ENCODE measurements at regions not wholly inside any gene's neighbourhood (a gene's known extent, or its start where the extent isn't known, plus 50 kb on each side); places are given as distances from the start of the nearest gene placed in this dataset.

- Histone ChIP-seq H3K27ac (no peak overlapping the region), H3K27me3 (ENCODE audit: insufficient read depth, low read depth, severe bottlenecking) (no peaks in the 10 kb centered on the region), H3K9me3 (ENCODE audit: severe bottlenecking) (no peaks in the 10 kb centered on the region), H3K4me3 (ENCODE audit: low read depth, low read length) (no peak overlapping the region), H3K36me3 (no peaks in the 10 kb centered on the region)
- TF ChIP-seq CTCF (IDR thresholded peaks at IDR 0.05; ENCODE audit: low read depth, low read length): no peak
- no peak for DNase-seq
Measured at GRCh38 chr2:194925742-194926141, 731.3 kb upstream of the SLC39A10 start.

GRCh38 chr2:194917519-194917918 is 739.5 kb upstream of the SLC39A10 start:
- no peak overlapping the region for H3K27ac ChIP-seq
- no peaks in the 10 kb centered on the region for H3K9me3 ChIP-seq (ENCODE audit: severe bottlenecking)
- no peak for DNase-seq
- H3K27me3 ChIP-seq (ENCODE audit: insufficient read depth, low read depth, severe bottlenecking): no peaks in the 10 kb centered on the region
- H3K4me3 ChIP-seq (ENCODE audit: low read depth, low read length): no peak overlapping the region
- H3K36me3 ChIP-seq: no peaks in the 10 kb centered on the region
- TF ChIP-seq CTCF (IDR thresholded peaks at IDR 0.05; ENCODE audit: low read depth, low read length): no peak

GRCh38 chr2:194915485-194915884 is 741.5 kb upstream of the SLC39A10 start:
- Histone ChIP-seq H3K27ac (no peak overlapping the region), H3K9me3 (ENCODE audit: severe bottlenecking) (no peaks in the 10 kb centered on the region), H3K4me3 (ENCODE audit: low read depth, low read length) (no peak overlapping the region), H3K27me3 (ENCODE audit: insufficient read depth, low read depth, severe bottlenecking) (no peaks in the 10 kb centered on the region), H3K36me3 (no peaks in the 10 kb centered on the region)
- no peak for TF ChIP-seq CTCF (IDR thresholded peaks at IDR 0.05; ENCODE audit: low read depth, low read length)
- DNase-seq: no peak

- H3K27ac ChIP-seq: no peak overlapping the region
- H3K9me3 ChIP-seq (ENCODE audit: severe bottlenecking): no peaks in the 10 kb centered on the region
- H3K36me3 ChIP-seq: no peaks in the 10 kb centered on the region
- H3K4me3 ChIP-seq (ENCODE audit: low read depth, low read length): no peak overlapping the region
- no peaks in the 10 kb centered on the region for H3K27me3 ChIP-seq (ENCODE audit: insufficient read depth, low read depth, severe bottlenecking)
- TF ChIP-seq CTCF (IDR thresholded peaks at IDR 0.05; ENCODE audit: low read depth, low read length): no peak
- no peak for DNase-seq
Measured at GRCh38 chr2:194907569-194907968, 749.5 kb upstream of the SLC39A10 start.

- H3K27ac ChIP-seq: no peak overlapping the region
- no peaks in the 10 kb centered on the region for H3K9me3 ChIP-seq (ENCODE audit: severe bottlenecking)
- no peaks in the 10 kb centered on the region for H3K36me3 ChIP-seq
- no peak for TF ChIP-seq CTCF (IDR thresholded peaks at IDR 0.05; ENCODE audit: low read depth, low read length)
- H3K4me3 ChIP-seq (ENCODE audit: low read depth, low read length): no peak overlapping the region
- no peak for DNase-seq
- H3K27me3 ChIP-seq (ENCODE audit: insufficient read depth, low read depth, severe bottlenecking): no peaks in the 10 kb centered on the region
Measured at GRCh38 chr2:194896871-194897270, 760.2 kb upstream of the SLC39A10 start.

GRCh38 chr2:194883711-194884110 is 773.3 kb upstream of the SLC39A10 start:
- no peaks in the 10 kb centered on the region for H3K36me3 ChIP-seq
- no peak for DNase-seq
- no peak overlapping the region for H3K4me3 ChIP-seq (ENCODE audit: low read depth, low read length)
- TF ChIP-seq CTCF (IDR thresholded peaks at IDR 0.05; ENCODE audit: low read depth, low read length): no peak
- no peak overlapping the region for H3K27ac ChIP-seq
- no peaks in the 10 kb centered on the region for H3K9me3 ChIP-seq (ENCODE audit: severe bottlenecking)
- no peaks in the 10 kb centered on the region for H3K27me3 ChIP-seq (ENCODE audit: insufficient read depth, low read depth, severe bottlenecking)

Data from WERI-Rb-1 (cell line).